ENCODE measurements at regions not wholly inside any gene's neighbourhood (a gene's known extent, or its start where the extent isn't known, plus 50 kb on each side); places are given as distances from the start of the nearest gene placed in this dataset.

- no peak overlapping the region for H3K4me3 ChIP-seq (ENCODE audit: control insufficient read depth, low read depth, low read length)
- TF ChIP-seq, protein P1, sequence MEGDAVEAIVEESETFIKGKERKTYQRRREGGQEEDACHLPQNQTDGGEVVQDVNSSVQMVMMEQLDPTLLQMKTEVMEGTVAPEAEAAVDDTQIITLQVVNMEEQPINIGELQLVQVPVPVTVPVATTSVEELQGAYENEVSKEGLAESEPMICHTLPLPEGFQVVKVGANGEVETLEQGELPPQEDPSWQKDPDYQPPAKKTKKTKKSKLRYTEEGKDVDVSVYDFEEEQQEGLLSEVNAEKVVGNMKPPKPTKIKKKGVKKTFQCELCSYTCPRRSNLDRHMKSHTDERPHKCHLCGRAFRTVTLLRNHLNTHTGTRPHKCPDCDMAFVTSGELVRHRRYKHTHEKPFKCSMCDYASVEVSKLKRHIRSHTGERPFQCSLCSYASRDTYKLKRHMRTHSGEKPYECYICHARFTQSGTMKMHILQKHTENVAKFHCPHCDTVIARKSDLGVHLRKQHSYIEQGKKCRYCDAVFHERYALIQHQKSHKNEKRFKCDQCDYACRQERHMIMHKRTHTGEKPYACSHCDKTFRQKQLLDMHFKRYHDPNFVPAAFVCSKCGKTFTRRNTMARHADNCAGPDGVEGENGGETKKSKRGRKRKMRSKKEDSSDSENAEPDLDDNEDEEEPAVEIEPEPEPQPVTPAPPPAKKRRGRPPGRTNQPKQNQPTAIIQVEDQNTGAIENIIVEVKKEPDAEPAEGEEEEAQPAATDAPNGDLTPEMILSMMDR (IDR thresholded peaks at IDR 0.05; ENCODE audit: control insufficient read depth, insufficient read depth, low read depth, low read length, missing control alignments): no peak
- no peak for DNase-seq (ENCODE audit: low read depth)
Observed at GRCh38 chr10:113263056-113263455, 289.8 kb upstream of the HABP2 start.

DNA sequence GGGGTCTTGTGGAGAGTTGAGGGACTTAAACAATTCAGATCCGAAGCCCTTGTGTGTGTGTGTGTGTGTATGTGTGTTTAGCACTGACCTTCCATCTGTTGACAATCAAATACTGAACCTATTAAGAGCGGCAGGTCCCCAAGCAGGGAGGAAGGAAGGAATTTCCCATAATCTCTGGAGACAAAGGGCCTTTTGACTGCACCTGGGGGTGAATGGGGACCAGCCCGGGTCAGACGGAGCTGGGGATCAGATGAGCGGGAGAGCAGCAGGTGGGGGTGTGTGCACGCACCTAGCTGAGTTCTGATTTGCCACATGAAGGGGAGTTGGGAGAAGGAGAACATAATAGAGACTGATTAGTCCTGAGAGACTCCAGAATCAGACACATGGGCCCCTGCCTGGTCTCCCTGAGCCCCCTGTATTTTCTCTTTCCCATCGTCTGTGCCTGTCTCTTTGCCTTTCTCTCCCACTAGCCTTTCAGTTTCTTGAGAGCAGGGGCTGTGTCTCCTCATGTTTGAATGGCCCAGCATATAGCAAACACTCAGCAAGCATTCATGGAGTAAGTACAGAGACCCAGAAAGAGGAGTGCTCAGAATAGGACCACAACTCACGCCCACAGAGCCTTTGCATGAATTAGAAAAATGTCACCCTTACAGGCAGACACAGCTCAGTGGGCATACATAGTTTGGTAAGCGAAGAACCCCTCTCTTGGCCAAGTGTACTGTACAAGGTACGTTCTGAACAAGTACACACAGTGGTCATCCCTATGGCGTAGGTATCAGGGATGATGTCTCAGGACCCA, 288.3 kb upstream of the HABP2 start:
- TF ChIP-seq, protein P1 (IDR thresholded peaks at IDR 0.05; ENCODE audit: control insufficient read depth, insufficient read depth, low read depth, low read length, missing control alignments): no peak
- no peak overlapping the region for H3K4me3 ChIP-seq (ENCODE audit: control insufficient read depth, low read depth, low read length)
- no peak for DNase-seq (ENCODE audit: low read depth)

DNA sequence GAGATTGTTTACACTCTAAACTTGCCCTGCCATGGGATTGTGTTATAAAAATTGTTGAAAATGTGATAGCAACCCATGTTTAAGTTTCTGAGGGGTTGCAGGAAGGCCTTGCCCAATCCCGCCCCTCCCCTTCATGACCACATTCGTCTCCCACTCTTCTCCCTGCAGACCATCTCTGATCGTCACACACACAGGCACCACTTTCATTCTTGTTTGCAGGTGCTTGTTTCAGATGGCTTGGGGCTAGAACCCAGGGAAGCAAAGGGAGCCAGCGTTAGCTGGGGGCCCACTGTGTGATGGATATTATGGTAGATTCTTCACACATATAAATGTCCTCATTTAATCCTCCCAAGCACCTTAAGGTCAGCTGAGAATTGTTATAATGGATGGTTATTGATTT, 286.7 kb upstream of the HABP2 start:
- TF ChIP-seq, protein P1 (IDR thresholded peaks at IDR 0.05; ENCODE audit: control insufficient read depth, insufficient read depth, low read depth, low read length, missing control alignments): no peak

DNA sequence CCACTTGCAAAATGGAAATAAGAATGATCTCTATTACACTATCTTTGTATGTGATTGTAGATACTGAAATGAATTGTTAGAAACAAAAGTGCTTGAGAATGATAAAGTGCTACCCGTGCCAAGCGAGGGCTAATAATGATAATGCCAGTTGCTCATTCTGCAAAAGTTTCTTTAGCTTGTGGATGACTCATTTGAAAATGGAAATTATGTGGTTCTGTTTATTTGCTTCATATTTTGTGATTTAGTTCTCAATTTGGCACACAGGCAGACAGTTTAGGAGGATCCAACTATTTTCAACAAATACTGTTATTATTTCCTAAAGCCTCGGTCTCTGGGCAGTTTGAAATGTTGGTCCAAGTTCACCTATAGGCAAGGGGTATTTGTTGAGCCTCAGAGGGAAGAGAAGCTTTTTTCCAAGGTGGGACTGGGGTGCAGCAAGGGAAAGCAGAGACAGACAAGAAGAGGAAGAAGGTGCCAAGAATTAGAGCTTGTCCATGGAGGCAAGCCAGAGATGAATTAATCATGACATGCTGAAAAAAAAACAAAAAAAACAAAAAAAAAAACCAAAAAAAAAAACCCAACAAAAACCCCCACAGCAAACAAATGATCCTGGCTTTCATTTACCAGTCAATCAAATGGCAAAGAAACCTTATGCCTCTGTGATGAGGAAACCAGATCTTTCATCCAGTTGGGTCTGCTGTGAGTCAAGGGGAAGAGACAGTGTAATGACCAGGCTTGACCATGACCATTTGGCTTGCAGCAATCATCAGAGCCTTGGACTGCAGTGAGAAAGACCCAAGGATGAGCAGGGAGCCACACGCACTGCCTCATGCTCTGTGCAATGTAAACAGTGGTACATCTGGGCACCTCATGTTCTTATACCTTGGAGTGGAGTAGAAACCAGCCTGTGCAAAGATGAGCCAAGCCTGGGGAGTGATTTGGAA, 285.0 kb upstream of the HABP2 start:
- DNase-seq (ENCODE audit: low read depth): no peak
- no peak overlapping the region for H3K4me3 ChIP-seq (ENCODE audit: control insufficient read depth, low read depth, low read length)
- TF ChIP-seq, protein P1 (IDR thresholded peaks at IDR 0.05; ENCODE audit: control insufficient read depth, insufficient read depth, low read depth, low read length, missing control alignments): no peak

More for the DNA sequence above, 286.7 kb upstream of the HABP2 start:
- DNase-seq (ENCODE audit: low read depth): no peak
- no peak overlapping the region for H3K4me3 ChIP-seq (ENCODE audit: control insufficient read depth, low read depth, low read length)

DNA sequence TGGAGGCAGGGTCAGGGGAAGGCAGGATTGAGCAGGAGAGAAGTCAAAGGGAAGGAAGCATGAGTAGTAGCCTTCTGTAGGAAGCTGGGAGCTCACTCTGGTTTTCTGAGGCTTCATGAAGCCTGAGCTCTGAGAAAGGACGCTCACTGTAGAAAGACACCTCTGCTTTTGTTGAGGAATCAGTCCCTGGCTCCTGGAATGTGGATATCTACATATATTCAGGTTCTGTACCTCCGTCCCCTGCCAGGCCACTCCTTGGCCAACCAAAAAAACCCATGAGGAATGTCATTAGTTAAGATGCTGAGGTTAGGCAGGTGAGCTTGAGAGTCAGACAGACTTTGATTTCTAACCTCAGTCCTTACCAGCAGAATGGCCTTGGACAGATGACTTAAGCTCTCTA, 283.5 kb upstream of the HABP2 start:
- DNase-seq (ENCODE audit: low read depth): no peak
- TF ChIP-seq, protein P1 (IDR thresholded peaks at IDR 0.05; ENCODE audit: control insufficient read depth, insufficient read depth, low read depth, low read length, missing control alignments): no peak
- H3K4me3 ChIP-seq (ENCODE audit: control insufficient read depth, low read depth, low read length): no peak overlapping the region

GRCh38 chr10:113272511-113272910, 280.3 kb upstream of the HABP2 start:
- TF ChIP-seq, protein P1 (IDR thresholded peaks at IDR 0.05; ENCODE audit: control insufficient read depth, insufficient read depth, low read depth, low read length, missing control alignments): no peak
- H3K4me3 ChIP-seq (ENCODE audit: control insufficient read depth, low read depth, low read length): no peak overlapping the region
- DNase-seq (ENCODE audit: low read depth): no peak

All from AG09309 (cell line).